ENCODE measurements at regions not wholly inside any gene's neighbourhood (a gene's known extent, or its start where the extent isn't known, plus 50 kb on each side); places are given as distances from the start of the nearest gene placed in this dataset.

DNA sequence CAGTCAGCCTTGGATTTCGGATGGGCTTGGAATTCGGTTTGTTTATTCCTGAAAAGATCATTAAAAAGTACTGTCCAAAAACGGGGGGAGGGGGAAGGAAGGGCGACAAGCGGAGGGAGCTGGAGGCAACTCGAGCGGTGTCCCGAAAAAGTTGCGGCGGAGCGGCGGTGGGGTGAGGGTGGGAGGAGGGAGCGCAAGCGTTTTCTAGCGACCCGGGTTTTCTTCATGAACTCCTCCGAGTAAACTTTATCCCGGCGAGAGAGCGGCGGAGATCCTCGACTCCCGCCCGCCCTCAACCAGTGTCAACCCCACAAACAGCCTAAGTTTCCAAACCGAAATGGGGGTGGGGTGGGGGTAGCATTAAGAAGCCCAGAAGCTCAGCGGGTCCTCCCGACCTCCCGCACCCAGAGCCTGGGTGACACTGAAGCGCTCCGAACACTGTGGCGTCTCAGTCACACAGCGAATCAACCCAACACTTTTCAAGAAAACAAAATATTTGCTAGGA lies 133.0 kb upstream of the C11orf58 start:
- H3K27ac ChIP-seq (ENCODE audit: insufficient read length, low read depth, low read length): no peak overlapping the region
- WGBS (ENCODE audit: extremely low coverage, insufficient read length, low lambda C conversion rate): no CpG with 5 or more reads among the region's 32 CpGs

More for the DNA sequence above, 133.0 kb upstream of the C11orf58 start:
- no peak overlapping the region for H2BK15ac ChIP-seq (ENCODE audit: low read depth, low read length)
- no peak overlapping the region for H2BK120ac ChIP-seq (ENCODE audit: low read depth, low read length, poor library complexity, severe bottlenecking)
- 0 out of 2 replicates have a peak, but pooled peaks cover 2% of the 10 kb centered on the region for H3K4me1 ChIP-seq (ENCODE audit: insufficient read depth, low read length)
- no peak overlapping the region for H4K91ac ChIP-seq (ENCODE audit: insufficient read length, low read depth, low read length)
- no peak overlapping the region for H3K4ac ChIP-seq (ENCODE audit: low read depth, low read length)
- Mint-ChIP-seq H3K4me3 (no peak overlapping the region; a peak in 3 of 5 replicates), H3K4me1 (peaks cover 27 to 34% of the 10 kb centered on the region in 2 experiments), H3K27ac (no peak overlapping the region), H3K9me3 (peaks cover 0 to 4% of the 10 kb centered on the region in 2 experiments; a peak in 2 of 5 replicates), H3K36me3 (ENCODE audit: insufficient read depth in 1 of 3, low read depth in 3 of 3) (no peaks in the 10 kb centered on the region), H3K27me3 (ENCODE audit: low read depth) (peaks cover 45% of the 10 kb centered on the region)
- H3K18ac ChIP-seq (ENCODE audit: insufficient read length, low read depth, low read length): no peak overlapping the region
- H3K27me3 ChIP-seq (ENCODE audit: insufficient read depth, low read length): peaks cover 78% of the 10 kb centered on the region
- no peak overlapping the region for H2BK5ac ChIP-seq (ENCODE audit: insufficient read length, low read length)
- no peak overlapping the region for H2AFZ ChIP-seq (ENCODE audit: low read length)
- no peak overlapping the region for H3K56ac ChIP-seq (ENCODE audit: insufficient read length, low read depth, low read length)
- no peak overlapping the region for H3T11ph ChIP-seq (ENCODE audit: low read length)
- peak; percentile 55 for DNase-seq
- H4K5ac ChIP-seq (ENCODE audit: insufficient read length, low read depth, low read length): no peak overlapping the region
- H4K20me1 ChIP-seq (ENCODE audit: control insufficient read depth, insufficient read depth, insufficient read length): no peaks in the 10 kb centered on the region
- no peak overlapping the region for H3K23ac ChIP-seq (ENCODE audit: insufficient read length, low read depth, low read length)
- H2AK5ac ChIP-seq (ENCODE audit: insufficient read length, low read length): no peak overlapping the region
- peaks cover 38% of the 10 kb centered on the region for H3K23me2 ChIP-seq (ENCODE audit: insufficient read length, low read depth, low read length, poor library complexity, severe bottlenecking)
- no peaks in the 10 kb centered on the region for H3K9me3 ChIP-seq (ENCODE audit: control insufficient read depth, low read depth, low read length)
- H3K4me2 ChIP-seq (ENCODE audit: insufficient read depth, insufficient read length, low read length): peak overlapping the region; percentile 92
- H3K14ac ChIP-seq (ENCODE audit: insufficient read depth, low read length): no peak overlapping the region
- no peak overlapping the region for H2BK12ac ChIP-seq (ENCODE audit: insufficient read length, low read depth, low read length)
- TF ChIP-seq, protein P1, sequence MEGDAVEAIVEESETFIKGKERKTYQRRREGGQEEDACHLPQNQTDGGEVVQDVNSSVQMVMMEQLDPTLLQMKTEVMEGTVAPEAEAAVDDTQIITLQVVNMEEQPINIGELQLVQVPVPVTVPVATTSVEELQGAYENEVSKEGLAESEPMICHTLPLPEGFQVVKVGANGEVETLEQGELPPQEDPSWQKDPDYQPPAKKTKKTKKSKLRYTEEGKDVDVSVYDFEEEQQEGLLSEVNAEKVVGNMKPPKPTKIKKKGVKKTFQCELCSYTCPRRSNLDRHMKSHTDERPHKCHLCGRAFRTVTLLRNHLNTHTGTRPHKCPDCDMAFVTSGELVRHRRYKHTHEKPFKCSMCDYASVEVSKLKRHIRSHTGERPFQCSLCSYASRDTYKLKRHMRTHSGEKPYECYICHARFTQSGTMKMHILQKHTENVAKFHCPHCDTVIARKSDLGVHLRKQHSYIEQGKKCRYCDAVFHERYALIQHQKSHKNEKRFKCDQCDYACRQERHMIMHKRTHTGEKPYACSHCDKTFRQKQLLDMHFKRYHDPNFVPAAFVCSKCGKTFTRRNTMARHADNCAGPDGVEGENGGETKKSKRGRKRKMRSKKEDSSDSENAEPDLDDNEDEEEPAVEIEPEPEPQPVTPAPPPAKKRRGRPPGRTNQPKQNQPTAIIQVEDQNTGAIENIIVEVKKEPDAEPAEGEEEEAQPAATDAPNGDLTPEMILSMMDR (conservative IDR thresholded peaks at IDR 0.05): no peak
- H2BK20ac ChIP-seq (ENCODE audit: low read depth, low read length, poor library complexity, severe bottlenecking): no peak overlapping the region
- no peak overlapping the region for H3K9ac ChIP-seq (ENCODE audit: extremely low read depth, insufficient read length, low read length)
- no peaks in the 10 kb centered on the region for H3K79me1 ChIP-seq (ENCODE audit: insufficient read depth, low read depth, low read length, poor library complexity, severe bottlenecking)
- no peaks in the 10 kb centered on the region for H3K79me2 ChIP-seq (ENCODE audit: insufficient read depth, low read length)
- no peak overlapping the region for H4K8ac ChIP-seq (replicated peaks; ENCODE audit: insufficient read length, low read depth, low read length)

Data from H9 (cell line).